Activated T-cell treated with anti-CD3 and anti-CD28 coated beads, Interleukin-2, amount 50 U/mL, for 72 hours (primary cell): ENCODE measurements at regions not wholly inside any gene's neighbourhood (a gene's known extent, or its start where the extent isn't known, plus 50 kb on each side); places are given as distances from the start of the nearest gene placed in this dataset.
A peak's percentile ranks its signal among the peaks of the same experiment; 100 is the strongest.

Source experiments
- ATAC-seq, 2 donors: fragments of 150-1000 bp; cut with Tn5 transposase; replicated peaks in 1 of 2; 2 replicates each; pipeline ENCODE4 v1.10.0; 2021; ENCODE audit warnings: moderate library complexity in 2 of 2, mild to moderate bottlenecking in 1 of 2
- DNase-seq, 2 donors: peaks; one replicate each; pipeline ENCODE4 v3.0.0; 2021 to 2022; ENCODE audit warnings: mixed read lengths in 1 of 2
- H3K27ac Mint-ChIP-seq: one replicate; pipeline ENCODE4 v1.8.0; 2022; ENCODE audit warnings: mild to moderate bottlenecking, moderate library complexity, mixed read lengths
- H3K27me3 Mint-ChIP-seq: one replicate; pipeline ENCODE4 v1.8.0; 2022; ENCODE audit warnings: low read depth, mixed read lengths
- H3K36me3 Mint-ChIP-seq, 2 donors: one replicate each; pipeline ENCODE4 v1.8.0; 2022; ENCODE audit warnings: mixed read lengths in 2 of 2, mild to moderate bottlenecking in 1 of 2; ENCODE audit not compliant: insufficient read depth in 2 of 2
- H3K4me1 Mint-ChIP-seq: one replicate; pipeline ENCODE4 v1.8.0; 2022; ENCODE audit warnings: low read depth, mixed read lengths
- H3K4me3 Mint-ChIP-seq, 2 donors: one replicate each; pipeline ENCODE4 v1.8.0; 2022; ENCODE audit warnings: mild to moderate bottlenecking in 2 of 2, mixed read lengths in 2 of 2, moderate library complexity in 2 of 2
- H3K9me3 Mint-ChIP-seq, 2 donors: one replicate each; pipeline ENCODE4 v1.8.0; 2022; ENCODE audit warnings: mixed read lengths in 2 of 2

DNA sequence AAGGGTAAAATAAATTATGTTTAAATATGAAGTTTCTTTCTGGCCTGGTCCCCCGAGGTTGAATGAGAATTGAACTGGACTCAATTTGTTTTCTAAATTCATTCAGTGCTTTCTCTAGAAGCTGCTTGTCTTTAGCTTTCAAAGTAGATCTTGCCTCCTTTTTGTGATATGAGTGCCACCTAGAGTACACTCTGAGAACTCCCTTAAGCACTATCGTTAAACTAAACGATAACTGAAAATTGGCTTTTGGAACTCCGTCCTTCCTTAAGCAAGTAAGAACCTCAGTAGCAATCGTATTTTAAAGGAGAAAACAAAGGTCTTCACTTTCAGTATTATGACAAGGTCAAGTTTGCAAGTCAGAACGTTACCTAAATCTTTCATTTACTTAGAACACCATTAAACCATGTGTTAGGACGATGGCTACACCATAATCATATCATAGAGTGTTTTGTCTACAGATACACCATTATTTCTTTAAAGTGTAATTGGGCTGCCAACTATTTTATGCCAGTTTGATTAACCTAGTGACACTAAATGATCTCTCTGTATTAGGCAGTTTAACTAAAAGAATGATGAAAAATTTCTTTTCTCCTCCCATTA lies 364.8 kb downstream of the SNAPC1 start:
- no peaks in the 10 kb centered on the region for H3K4me1 Mint-ChIP-seq

GRCh38 chr14:62130441-62130840 lies 368.2 kb downstream of the SNAPC1 start:
- Mint-ChIP-seq H3K27ac (no peak overlapping the region), H3K27me3 (peaks cover 56% of the 10 kb centered on the region), H3K4me3 (no peak overlapping the region), H3K9me3 (no peaks in the 10 kb centered on the region), H3K36me3 (no peaks in the 10 kb centered on the region), H3K4me1 (no peaks in the 10 kb centered on the region)
- ATAC-seq (no peak), DNase-seq (no peak)

More for the DNA sequence above, 364.8 kb downstream of the SNAPC1 start:
- H3K27me3 Mint-ChIP-seq = peaks cover 56% of the 10 kb centered on the region
- no peaks in the 10 kb centered on the region for H3K9me3 Mint-ChIP-seq
- no peak overlapping the region for H3K4me3 Mint-ChIP-seq
- ATAC-seq = peak; percentile 54 to 57
- no peak overlapping the region for H3K27ac Mint-ChIP-seq
- H3K36me3 Mint-ChIP-seq = no peaks in the 10 kb centered on the region
- peak in 1 of 2 donors; percentile 28 for DNase-seq

DNA sequence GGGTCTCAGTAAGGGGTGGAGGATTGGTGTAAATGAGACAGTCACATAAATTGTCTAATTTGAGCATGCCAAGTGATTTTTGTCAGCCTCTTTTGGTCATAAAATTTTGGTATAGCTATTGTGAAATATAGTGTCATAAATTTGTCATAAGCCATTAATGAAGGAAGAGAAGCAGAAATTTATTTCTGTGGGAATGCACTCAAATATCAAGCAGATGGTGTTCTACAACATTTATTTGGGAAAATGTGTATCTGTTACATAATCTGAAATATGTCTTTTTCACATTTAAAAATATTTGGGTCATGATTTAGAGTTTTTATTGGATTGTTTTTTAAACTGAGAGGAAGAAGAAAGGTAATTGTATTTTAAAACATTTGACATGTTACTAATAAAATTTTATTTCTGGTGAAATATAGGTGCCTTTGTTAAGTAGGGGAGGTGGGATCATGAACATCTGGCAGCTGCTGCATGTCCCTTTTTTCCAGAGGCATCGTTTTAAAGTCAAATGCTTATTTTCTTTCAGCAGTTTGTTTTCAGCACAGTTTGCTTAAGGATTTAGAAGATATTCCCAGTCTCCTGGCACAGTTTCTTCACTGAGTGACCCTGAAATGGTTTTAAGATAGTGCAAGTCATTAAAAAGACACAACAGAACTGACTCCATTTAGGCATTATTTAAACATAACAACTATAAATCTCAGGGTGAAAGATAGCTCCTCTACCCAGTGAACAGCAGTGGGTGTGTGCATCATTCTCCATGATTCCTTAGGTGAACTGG lies 371.7 kb downstream of the SNAPC1 start:
- Mint-ChIP-seq H3K27me3 (peaks cover 46% of the 10 kb centered on the region), H3K9me3 (peaks cover 0 to 2% of the 10 kb centered on the region in 2 donors), H3K36me3 (no peaks in the 10 kb centered on the region), H3K4me3 (no peak overlapping the region), H3K4me1 (no peaks in the 10 kb centered on the region), H3K27ac (no peak overlapping the region)
- no peak for ATAC-seq
- DNase-seq = no peak

DNA sequence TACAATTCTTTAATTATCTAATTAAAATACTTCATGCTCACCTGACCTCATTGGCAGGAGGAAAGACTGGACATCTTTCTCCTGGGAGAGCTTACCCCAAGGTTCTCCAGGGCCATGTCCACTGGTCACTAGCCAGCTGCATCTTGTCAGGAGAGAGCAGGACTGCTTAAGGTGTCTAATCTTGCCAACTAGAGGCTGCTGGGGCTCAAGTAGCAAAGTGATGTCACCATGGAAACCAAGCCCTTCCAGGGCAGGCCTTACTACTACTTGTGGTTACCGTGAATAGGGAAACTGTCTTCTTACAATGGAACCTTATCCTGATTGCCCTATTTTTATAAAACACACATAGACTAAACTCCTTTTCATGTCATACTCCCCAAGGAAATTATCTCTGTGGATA lies 376.4 kb downstream of the SNAPC1 start:
- H3K36me3 Mint-ChIP-seq = no peaks in the 10 kb centered on the region
- H3K27ac Mint-ChIP-seq = no peak overlapping the region
- ATAC-seq (no peak), DNase-seq (no peak)
- peaks cover 15% of the 10 kb centered on the region for H3K27me3 Mint-ChIP-seq
- H3K9me3 Mint-ChIP-seq = peaks cover 0 to 2% of the 10 kb centered on the region in 2 donors
- no peaks in the 10 kb centered on the region for H3K4me1 Mint-ChIP-seq
- no peak overlapping the region for H3K4me3 Mint-ChIP-seq

GRCh38 chr14:62141139-62141538 lies 378.9 kb downstream of the SNAPC1 start:
- DNase-seq = no peak
- Mint-ChIP-seq H3K27me3 (peaks cover 18% of the 10 kb centered on the region), H3K4me1 (no peaks in the 10 kb centered on the region), H3K36me3 (no peaks in the 10 kb centered on the region), H3K27ac (no peak overlapping the region), H3K4me3 (no peak overlapping the region), H3K9me3 (peaks cover 0 to 2% of the 10 kb centered on the region in 2 donors)
- no peak for ATAC-seq

DNA sequence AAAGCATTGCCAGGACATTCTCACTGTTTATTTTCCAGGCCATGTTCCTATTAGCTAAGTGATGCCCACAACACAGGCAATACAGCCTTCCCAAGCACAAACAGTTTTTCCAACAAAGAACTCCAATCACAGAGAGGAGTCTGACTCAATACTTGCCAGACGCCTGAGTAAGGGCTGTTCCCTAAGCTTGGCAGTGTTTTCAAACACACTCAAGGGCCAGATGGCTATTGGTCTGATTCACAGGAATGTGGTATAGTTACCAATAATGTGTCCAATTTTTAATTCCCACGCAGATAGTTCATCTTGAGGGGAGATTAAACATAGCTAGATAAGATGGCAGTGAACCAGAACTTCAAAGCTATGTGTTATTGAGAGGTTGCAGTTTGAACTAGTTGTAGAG lies 381.0 kb downstream of the SNAPC1 start:
- Mint-ChIP-seq H3K9me3 (peaks cover 6 to 11% of the 10 kb centered on the region in 2 donors), H3K4me1 (no peaks in the 10 kb centered on the region), H3K4me3 (no peak overlapping the region), H3K36me3 (peaks cover 3 to 4% of the 10 kb centered on the region in 2 donors), H3K27me3 (peaks cover 9% of the 10 kb centered on the region), H3K27ac (no peak overlapping the region)
- ATAC-seq (no peak), DNase-seq (no peak)

GRCh38 chr14:62144863-62145262 lies 382.6 kb downstream of the SNAPC1 start:
- Mint-ChIP-seq H3K4me1 (no peaks in the 10 kb centered on the region), H3K27ac (no peak overlapping the region), H3K36me3 (peaks cover 3 to 4% of the 10 kb centered on the region in 2 donors), H3K9me3 (peaks cover 6 to 12% of the 10 kb centered on the region in 2 donors), H3K4me3 (no peak overlapping the region), H3K27me3 (peaks cover 9% of the 10 kb centered on the region)
- DNase-seq (no peak), ATAC-seq (no peak)

GRCh38 chr14:62146030-62146429 lies 383.8 kb downstream of the SNAPC1 start:
- DNase-seq = no peak
- Mint-ChIP-seq H3K4me3 (no peak overlapping the region), H3K4me1 (no peaks in the 10 kb centered on the region), H3K36me3 (peaks cover 3 to 4% of the 10 kb centered on the region in 2 donors), H3K9me3 (peaks cover 6 to 12% of the 10 kb centered on the region in 2 donors), H3K27ac (no peak overlapping the region), H3K27me3 (peaks cover 9% of the 10 kb centered on the region)
- ATAC-seq = no peak

DNA sequence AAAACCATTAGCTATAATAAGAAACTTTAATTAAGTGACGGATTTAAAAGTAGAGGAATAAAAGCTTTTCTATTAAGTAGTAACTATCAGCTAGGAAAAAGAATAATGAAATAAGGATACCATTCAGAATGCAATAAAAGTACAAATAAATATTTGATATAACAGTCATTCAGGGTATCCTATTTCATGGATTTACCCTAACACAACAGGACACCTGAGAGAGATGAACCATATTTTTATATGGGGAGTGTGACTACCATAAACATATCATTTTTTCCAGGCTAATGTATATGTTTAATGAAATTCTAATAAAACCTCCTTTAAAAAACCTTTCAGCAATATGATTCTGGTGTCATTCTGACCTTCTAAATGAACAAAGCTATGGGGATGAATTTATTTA lies 393.8 kb downstream of the SNAPC1 start:
- Mint-ChIP-seq H3K27ac (no peak overlapping the region), H3K27me3 (peaks cover 7% of the 10 kb centered on the region), H3K4me3 (no peak overlapping the region), H3K9me3 (no peaks in the 10 kb centered on the region), H3K36me3 (no peaks in the 10 kb centered on the region), H3K4me1 (no peaks in the 10 kb centered on the region)
- DNase-seq (no peak), ATAC-seq (no peak)

DNA sequence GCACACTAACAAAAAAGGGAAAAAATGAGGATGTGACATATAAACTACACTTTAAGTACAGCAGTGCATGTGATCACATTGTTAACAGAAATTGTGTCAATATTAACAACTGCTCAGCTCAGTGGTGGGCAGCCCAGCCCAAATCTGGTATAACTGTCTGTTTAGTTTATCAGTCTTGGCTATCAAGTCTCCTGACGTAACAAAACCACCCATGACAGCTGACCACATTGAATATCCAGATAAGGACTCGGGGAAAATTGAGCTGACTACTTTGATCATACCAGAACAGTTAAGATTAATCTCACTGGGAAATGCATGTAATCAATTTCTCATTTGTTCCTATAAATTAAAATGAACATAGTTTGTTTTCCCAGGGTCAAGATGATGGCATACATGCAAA lies 396.6 kb downstream of the SNAPC1 start:
- Mint-ChIP-seq H3K9me3 (no peaks in the 10 kb centered on the region), H3K27ac (no peak overlapping the region), H3K27me3 (peaks cover 12% of the 10 kb centered on the region), H3K4me1 (no peaks in the 10 kb centered on the region), H3K4me3 (no peak overlapping the region), H3K36me3 (no peaks in the 10 kb centered on the region)
- ATAC-seq (no peak), DNase-seq (no peak)

- no peak for ATAC-seq
- Mint-ChIP-seq H3K4me3 (no peak overlapping the region), H3K27me3 (peaks cover 17% of the 10 kb centered on the region), H3K9me3 (no peaks in the 10 kb centered on the region), H3K36me3 (no peaks in the 10 kb centered on the region), H3K27ac (no peak overlapping the region), H3K4me1 (no peaks in the 10 kb centered on the region)
- no peak for DNase-seq
These were observed 397.1 kb downstream of the SNAPC1 start for GRCh38 chr14:62159314-62159713.

GRCh38 chr14:62162998-62163589 lies 400.9 kb downstream of the SNAPC1 start:
- H3K4me1 Mint-ChIP-seq = no peaks in the 10 kb centered on the region
- peaks cover 27% of the 10 kb centered on the region for H3K27me3 Mint-ChIP-seq
- DNase-seq (peak in 1 of 2 donors; percentile 20), ATAC-seq (peak in 1 of 2 donors; percentile 47)
- H3K9me3 Mint-ChIP-seq = no peaks in the 10 kb centered on the region
- H3K4me3 Mint-ChIP-seq = no peak overlapping the region
- H3K36me3 Mint-ChIP-seq = no peaks in the 10 kb centered on the region
- H3K27ac Mint-ChIP-seq = no peak overlapping the region

DNA sequence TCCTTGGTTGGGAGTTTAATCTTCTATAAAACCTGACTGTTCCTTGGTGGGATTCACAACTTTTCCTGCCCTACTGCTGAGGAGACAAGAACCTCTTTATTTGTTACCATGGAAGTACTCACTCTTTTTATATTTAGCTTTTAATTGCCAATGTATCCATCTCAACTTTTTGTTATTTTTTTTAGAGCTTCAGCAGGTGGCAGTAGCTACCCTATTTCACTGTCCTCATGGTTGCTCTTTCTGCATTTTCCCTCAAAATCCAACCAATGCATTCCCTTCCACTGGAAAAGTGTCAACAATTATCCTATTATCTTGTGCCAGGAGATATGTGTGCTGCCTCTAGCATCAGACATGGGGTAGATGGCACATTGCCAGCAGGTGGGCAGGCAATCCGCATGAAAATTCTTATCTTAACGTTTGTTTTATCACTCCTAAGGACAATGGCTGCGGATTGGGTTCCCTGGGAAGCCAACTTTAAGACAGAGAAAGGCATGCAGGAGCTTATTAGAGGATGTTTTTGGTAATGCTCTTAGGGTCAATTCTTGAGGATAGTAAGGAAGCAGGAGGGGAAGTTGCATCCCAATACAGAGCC lies 406.4 kb downstream of the SNAPC1 start:
- Mint-ChIP-seq H3K9me3 (no peaks in the 10 kb centered on the region), H3K4me3 (no peak overlapping the region), H3K27ac (no peak overlapping the region), H3K27me3 (peaks cover 25% of the 10 kb centered on the region), H3K36me3 (no peaks in the 10 kb centered on the region), H3K4me1 (no peaks in the 10 kb centered on the region)
- ATAC-seq (no peak), DNase-seq (no peak)
